ENCODE measurements at regions not wholly inside any gene's neighbourhood (a gene's known extent, or its start where the extent isn't known, plus 50 kb on each side); places are given as distances from the start of the nearest gene placed in this dataset.
"Not testable (repeated sequence)": the region's sequence is repeated elsewhere in the genome, so short reads cannot be mapped to it uniquely, and the experiment has no call there.

- DNase-seq, result no peak
Observed at GRCh38 chr12:72723732-72724131, 451.6 kb downstream of the TRHDE start.

- no peak for DNase-seq
Observed at GRCh38 chr12:72729451-72730010, 457.4 kb downstream of the TRHDE start.

- no peak for DNase-seq
Observed at GRCh38 chr12:72734581-72734980, 462.4 kb downstream of the TRHDE start.

GRCh38 chr12:72738811-72739210 is 466.6 kb downstream of the TRHDE start:
- no peak for DNase-seq

DNA sequence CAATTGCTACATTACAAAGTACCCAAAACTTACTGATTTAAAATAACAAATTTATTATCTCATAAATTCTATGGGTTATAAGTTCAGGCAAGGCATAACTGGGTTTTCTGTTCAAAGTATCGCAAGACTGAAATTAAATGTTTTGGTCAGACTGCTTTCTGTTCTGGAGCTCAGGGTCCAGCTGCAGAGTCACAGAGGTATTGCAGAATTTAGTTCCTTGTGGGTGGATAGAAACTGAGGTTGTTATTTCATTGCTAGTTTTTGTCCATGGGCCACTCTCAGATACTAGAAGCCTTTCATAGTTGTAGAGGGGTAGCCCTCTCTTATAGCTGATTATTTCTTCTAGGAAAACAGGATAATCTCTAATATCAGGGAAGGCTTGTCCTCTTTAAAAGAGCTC is 467.9 kb downstream of the TRHDE start:
- DNase-seq, result no peak

- DNase-seq, result no peak
Observed at GRCh38 chr12:72742568-72742967, 470.4 kb downstream of the TRHDE start.

GRCh38 chr12:72746048-72746447 is 473.9 kb downstream of the TRHDE start:
- DNase-seq, result no peak

DNA sequence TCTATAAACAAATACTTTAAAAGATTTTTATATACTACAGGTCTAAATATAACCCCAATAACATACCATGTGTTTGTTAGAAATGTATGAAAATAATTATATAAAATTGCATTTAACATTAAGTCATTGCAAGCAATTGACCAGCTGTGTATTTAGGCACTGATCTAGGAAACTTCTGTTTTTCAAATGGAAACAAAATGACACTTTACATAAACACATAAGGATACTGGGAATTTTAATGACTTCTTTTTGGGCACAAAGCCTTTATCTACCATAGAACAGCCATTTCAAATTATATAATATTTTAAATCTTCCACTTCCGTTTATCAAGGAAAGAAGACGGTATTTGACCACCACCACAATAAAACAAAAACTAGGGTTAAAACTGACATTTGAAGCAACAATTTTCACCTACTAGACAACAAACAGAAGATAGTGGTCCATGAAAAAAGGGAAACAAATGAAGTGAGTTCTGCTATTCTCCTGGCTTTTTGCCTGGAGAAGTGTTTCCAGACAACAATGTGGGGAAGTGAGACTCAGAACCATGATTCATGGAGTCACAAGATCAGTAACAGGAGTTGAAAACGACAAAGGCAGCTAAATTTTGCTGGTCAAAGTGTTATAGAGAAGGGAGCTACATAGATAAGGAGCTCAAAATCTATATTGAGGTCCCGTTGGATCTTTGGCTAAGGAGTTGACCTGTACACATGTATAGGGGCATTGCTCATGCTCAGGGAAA is 475.1 kb downstream of the TRHDE start:
- no peak for DNase-seq

DNA sequence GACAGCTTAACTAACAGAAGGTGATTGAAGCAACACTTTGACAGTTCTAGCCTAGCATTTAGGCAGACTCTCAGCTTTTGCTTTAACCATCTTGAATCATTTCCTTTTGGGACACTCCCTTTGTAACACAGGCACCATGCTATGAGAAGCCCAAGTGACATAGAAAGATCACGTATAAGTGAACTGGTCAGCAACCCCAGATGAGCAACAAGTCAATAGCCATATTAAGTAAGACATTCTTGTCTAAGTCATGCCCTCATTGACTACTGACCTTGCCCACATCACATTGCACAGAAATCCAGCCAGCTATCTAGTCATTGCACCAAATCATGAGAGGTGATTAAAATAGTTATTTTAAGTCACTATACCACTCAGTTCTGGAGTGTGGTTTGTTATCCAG is 476.8 kb downstream of the TRHDE start:
- DNase-seq, result no peak

GRCh38 chr12:72753571-72753970 is 481.4 kb downstream of the TRHDE start:
- DNase-seq, result no peak

DNA sequence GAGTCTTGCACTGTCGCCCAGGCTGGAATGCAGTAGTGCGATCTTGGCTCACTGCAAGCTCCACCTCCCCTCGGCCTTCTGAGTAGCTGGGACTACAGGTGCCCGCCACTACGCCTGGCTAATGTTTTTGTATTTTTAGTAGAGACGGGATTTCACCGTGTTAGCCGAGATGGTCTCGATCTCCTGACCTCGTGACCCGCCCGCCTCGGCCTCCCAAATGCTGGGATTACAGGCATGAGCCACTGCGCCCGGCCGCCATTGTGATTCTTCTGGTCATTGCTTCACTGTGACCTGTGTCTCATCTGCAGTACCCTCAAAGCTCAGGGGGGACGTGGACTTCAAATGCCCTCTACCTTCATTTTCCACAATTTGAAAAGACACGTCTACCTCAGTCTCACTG is 481.9 kb downstream of the TRHDE start:
- not testable (repeated sequence) for DNase-seq

DNA sequence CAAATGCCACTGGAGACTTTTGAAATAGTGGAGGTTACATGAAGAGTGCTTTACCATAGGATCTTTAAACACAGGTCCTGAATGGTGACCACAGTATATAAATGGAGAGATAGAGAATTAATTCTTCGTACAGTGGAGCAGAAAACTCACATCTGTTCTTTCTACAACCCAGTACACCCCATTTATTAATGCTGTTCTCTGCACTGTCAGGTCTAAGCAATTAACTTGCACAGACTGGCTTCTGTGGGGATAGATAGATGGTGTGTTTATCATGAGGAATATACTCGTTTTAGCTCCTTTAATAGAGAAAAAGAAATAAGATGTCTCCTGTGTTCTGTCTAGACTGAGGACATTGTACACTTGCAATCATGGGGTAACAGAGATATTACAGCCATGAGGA is 494.3 kb downstream of the TRHDE start:
- no peak for DNase-seq

GRCh38 chr12:72774023-72774422 is 501.9 kb downstream of the TRHDE start:
- no peak for DNase-seq

DNA sequence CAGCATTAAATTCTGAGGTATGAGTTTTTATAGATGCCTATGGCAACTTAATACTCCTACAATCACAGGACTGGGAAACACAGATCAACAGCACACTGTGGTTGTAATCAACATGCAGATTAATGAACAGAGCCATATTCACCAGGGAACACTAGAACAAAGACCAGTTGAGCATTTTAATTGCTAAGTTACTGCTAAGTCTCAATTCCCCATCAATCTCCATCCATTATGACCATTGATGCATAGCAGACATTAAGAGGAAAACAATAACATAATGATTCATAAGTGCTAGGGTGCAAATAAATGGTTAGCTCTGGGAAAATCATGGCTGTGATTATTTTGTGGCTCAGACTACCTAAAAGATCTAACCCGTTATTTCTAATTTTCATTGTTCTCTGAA is 505.6 kb downstream of the TRHDE start:
- DNase-seq, result no peak

DNA sequence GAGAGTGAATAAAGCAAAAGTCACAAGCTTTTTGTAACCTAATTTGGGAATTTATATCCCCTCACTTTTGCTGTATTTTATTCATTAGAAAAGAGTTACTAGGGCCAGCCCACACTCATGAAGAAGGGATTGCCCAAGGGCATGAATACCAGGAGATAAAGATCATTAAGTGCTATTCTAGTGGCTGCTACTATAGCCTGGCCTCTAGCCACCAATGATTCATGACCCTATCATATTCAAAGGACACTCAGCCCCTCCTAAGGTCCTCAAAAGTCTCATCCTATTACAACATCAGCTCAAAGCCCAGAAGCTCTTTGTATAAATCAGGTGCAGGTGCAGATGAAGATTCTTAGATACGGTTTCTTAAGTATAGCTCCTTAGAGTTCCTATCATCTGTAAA is 518.1 kb downstream of the TRHDE start:
- no peak for DNase-seq

DNA sequence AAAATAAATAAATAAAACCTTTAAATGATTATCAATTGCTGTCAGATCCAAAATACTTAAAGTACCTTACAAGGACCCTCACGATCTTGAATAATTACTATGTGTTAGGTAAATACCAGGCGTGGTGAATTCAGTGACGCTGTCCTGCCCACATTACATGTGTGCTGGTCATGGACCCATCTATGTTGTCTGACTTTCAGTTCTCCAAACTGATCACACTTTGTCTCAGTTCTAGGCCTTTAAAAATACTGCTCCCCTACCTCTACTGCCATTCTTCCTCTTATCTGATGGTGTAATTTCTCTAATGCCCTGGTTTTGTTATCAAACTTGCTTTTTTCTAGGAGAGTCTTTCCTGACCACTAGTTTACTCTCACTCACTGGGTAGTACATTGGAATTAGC is 520.7 kb downstream of the TRHDE start:
- no peak for DNase-seq

DNA sequence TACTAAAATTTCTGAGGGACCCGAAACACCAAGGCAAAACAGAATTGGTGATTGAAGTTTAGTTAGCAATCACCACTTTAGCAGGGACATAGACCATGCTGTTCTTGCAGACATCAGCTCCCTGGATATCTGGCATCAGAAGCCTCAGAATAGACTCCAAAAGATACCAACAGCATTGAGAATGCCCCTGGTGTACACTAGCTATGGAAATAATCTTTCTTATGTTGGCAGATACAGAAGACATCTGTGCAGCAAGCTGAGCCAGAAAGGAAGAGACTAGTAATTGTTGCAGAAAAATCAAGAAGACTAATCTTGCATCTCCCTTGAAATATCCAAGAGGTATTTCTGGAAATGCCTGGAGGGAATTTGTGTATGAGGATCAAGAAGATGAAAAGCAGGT is 521.6 kb downstream of the TRHDE start:
- DNase-seq, result no peak

DNA sequence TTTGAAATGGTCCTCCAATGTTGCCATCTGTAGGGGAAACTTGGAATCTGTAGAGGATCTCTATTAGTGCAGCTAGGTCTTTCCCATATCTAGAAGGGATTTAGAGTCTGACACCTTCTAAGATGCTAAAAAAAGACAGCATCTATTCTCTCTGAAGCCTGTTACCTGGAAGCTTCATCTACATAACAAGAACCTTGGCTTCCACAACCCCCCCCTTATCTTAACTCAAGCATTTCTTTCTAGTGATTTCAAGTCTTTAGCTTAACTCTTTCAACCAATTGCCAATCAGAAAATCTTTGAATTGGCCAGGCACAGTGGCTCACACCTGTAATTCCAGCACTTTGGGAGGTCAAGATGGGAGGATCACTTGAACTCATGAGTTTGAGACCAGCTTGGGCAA is 543.3 kb downstream of the TRHDE start:
- no peak for DNase-seq

GRCh38 chr12:72828662-72829324 is 556.6 kb downstream of the TRHDE start:
- DNase-seq, result no peak

DNA sequence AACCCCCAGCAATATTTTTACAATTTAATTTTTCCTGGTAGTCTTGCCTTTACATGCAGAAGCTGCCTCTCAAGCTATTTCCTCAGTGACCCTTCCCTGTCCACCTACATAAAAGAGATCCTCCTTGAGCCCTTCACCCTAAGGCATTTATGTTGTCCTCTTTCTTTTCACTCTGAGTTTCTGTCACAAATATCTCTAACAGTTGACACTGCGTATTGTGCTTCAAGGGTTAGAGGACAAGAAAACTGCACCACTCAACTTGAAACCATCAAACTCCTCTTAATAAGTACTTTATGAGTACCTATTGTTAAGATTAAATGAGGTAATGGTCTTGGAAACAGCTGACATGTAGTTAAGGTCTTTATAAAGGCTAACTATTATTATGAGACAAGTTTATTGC is 557.7 kb downstream of the TRHDE start:
- DNase-seq, result no peak

DNA sequence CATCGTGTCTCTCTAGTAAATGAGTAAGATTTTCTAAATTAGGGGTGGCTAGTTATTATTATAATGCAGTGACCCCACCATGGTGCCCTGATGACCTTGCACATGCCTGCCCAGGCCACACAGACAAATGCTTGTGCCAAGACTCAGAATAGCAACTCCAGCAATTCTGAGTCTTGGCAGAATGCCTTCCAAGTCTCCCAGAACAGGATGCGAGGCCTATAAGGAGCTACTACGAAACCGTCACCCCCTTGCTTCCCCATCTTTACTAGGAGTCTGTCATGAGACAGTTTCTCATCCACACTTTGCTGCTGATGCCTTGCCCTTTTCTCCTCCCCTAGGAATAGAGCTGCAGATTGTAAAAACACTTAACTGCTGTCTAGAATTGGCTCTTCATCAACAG is 559.9 kb downstream of the TRHDE start:
- no peak for DNase-seq

- no peak for DNase-seq
Observed at GRCh38 chr12:72836194-72836593, 564.0 kb downstream of the TRHDE start.

- no peak for DNase-seq
Observed at GRCh38 chr12:72839696-72840095, 567.5 kb downstream of the TRHDE start.

GRCh38 chr12:72863671-72864070 is 591.5 kb downstream of the TRHDE start:
- no peak for DNase-seq

DNA sequence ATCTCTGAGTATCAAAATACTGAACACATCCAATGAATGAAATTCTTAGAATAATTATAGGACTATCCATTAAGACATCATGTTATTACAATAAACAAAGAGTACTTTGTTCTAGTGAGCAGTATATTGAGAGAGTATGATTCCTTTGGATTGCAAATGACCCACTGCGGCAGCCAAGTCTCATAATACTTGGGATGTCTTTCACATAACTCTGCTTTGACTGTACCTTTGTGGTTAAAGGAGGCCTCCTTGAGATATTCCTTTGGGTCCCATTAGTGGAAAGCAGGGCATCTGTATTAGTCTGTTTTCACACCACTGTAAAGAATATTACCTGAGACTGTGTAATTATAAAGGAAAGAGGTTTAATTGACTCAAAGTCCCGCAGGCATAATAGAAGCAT is 593.8 kb downstream of the TRHDE start:
- no peak for DNase-seq

Measured in NK-92 treated with Interleukin-12 subunit alpha and Interleukin-12 subunit beta, amount 100 ng/mL, for 24 hours (cell line).